GM23338 (cell line): ENCODE measurements at regions not wholly inside any gene's neighbourhood (a gene's known extent, or its start where the extent isn't known, plus 50 kb on each side); places are given as distances from the start of the nearest gene placed in this dataset.

Experiments used
- EZH2 ChIP-seq: fragments of 200-600 bp; sonication (generic); IDR thresholded peaks from one replicate; pipeline ENCODE4 v1.8.0; 2017; ENCODE audit warnings: antibody characterized with exemption, mild to moderate bottlenecking, low read depth; ENCODE audit not compliant: unreplicated experiment
- EZH2phosphoT487 ChIP-seq: fragments of 200-600 bp; sonication (generic); IDR thresholded peaks from one replicate; pipeline ENCODE4 v1.8.1; 2018; ENCODE audit warnings: antibody characterized with exemption; ENCODE audit not compliant: unreplicated experiment
- JUNB ChIP-seq: IDR thresholded peaks from one replicate; pipeline ENCODE4 v1.6.1; 2016; ENCODE audit warnings: antibody characterized with exemption; ENCODE audit not compliant: unreplicated experiment
- POLR2AphosphoS5 ChIP-seq: IDR thresholded peaks from 2 replicates; pipeline ENCODE4 v1.6.1; 2016; ENCODE audit warnings: antibody characterized with exemption, low read depth
- ZNF331 ChIP-seq: fragments of 250-450 bp; sonication (Bioruptor Pico); IDR thresholded peaks from 2 replicates; pipeline ENCODE4 v1.5.0; 2020; ENCODE audit warnings: low read depth, mild to moderate bottlenecking, moderate library complexity
- TF ChIP-seq, protein P1 (sequence below), 2 experiments: fragments of 200-600 bp in 1 of 2; sonication (generic) in 1 of 2; conservative IDR thresholded peaks; 2 replicates each; pipeline versions ENCODE4 v1.5.1 to v1.6.1; 2016 to 2017; ENCODE audit warnings: antibody characterized with exemption in 2 of 2, low read depth in 2 of 2, mild to moderate bottlenecking in 2 of 2, moderate library complexity in 1 of 2
- TF ChIP-seq, protein P2 (sequence below): IDR thresholded peaks from one replicate; pipeline ENCODE4 v1.6.1; 2018; ENCODE audit warnings: antibody characterized with exemption; ENCODE audit not compliant: unreplicated experiment

- TF ChIP-seq, protein P1, sequence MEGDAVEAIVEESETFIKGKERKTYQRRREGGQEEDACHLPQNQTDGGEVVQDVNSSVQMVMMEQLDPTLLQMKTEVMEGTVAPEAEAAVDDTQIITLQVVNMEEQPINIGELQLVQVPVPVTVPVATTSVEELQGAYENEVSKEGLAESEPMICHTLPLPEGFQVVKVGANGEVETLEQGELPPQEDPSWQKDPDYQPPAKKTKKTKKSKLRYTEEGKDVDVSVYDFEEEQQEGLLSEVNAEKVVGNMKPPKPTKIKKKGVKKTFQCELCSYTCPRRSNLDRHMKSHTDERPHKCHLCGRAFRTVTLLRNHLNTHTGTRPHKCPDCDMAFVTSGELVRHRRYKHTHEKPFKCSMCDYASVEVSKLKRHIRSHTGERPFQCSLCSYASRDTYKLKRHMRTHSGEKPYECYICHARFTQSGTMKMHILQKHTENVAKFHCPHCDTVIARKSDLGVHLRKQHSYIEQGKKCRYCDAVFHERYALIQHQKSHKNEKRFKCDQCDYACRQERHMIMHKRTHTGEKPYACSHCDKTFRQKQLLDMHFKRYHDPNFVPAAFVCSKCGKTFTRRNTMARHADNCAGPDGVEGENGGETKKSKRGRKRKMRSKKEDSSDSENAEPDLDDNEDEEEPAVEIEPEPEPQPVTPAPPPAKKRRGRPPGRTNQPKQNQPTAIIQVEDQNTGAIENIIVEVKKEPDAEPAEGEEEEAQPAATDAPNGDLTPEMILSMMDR (conservative IDR thresholded peaks at IDR 0.05; ENCODE audit: low read depth in 2 of 2) = no peak
- TF ChIP-seq POLR2AphosphoS5 (no peak), EZH2phosphoT487 (no peak), EZH2 (no peak), JUNB (no peak), ZNF331 (CRISPR knock-in tag) (no peak)
- TF ChIP-seq, protein P2, sequence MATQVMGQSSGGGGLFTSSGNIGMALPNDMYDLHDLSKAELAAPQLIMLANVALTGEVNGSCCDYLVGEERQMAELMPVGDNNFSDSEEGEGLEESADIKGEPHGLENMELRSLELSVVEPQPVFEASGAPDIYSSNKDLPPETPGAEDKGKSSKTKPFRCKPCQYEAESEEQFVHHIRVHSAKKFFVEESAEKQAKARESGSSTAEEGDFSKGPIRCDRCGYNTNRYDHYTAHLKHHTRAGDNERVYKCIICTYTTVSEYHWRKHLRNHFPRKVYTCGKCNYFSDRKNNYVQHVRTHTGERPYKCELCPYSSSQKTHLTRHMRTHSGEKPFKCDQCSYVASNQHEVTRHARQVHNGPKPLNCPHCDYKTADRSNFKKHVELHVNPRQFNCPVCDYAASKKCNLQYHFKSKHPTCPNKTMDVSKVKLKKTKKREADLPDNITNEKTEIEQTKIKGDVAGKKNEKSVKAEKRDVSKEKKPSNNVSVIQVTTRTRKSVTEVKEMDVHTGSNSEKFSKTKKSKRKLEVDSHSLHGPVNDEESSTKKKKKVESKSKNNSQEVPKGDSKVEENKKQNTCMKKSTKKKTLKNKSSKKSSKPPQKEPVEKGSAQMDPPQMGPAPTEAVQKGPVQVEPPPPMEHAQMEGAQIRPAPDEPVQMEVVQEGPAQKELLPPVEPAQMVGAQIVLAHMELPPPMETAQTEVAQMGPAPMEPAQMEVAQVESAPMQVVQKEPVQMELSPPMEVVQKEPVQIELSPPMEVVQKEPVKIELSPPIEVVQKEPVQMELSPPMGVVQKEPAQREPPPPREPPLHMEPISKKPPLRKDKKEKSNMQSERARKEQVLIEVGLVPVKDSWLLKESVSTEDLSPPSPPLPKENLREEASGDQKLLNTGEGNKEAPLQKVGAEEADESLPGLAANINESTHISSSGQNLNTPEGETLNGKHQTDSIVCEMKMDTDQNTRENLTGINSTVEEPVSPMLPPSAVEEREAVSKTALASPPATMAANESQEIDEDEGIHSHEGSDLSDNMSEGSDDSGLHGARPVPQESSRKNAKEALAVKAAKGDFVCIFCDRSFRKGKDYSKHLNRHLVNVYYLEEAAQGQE = no peak
These were observed 98.4 kb upstream of the LINGO1 start for GRCh38 chr15:77731067-77731466.
